ENCODE measurements at regions not wholly inside any gene's neighbourhood (a gene's known extent, or its start where the extent isn't known, plus 50 kb on each side); places are given as distances from the start of the nearest gene placed in this dataset.
A peak's percentile ranks its signal among the peaks of the same experiment; 100 is the strongest.

GRCh38 chr15:66850996-66851310, 148.9 kb downstream of the SMAD6 start:
- Histone ChIP-seq H3K9me3 (ENCODE audit: control insufficient read depth, low read length) (no peaks in the 10 kb centered on the region), H3K4me3 (ENCODE audit: low read length in 2 of 2) (no peak overlapping the region), H3K27me3 (ENCODE audit: control insufficient read depth in 1 of 2, insufficient read depth in 2 of 2, low read length in 1 of 2) (no peaks in the 10 kb centered on the region), H3K36me3 (ENCODE audit: control insufficient read depth in 1 of 2, insufficient read depth in 2 of 2, low read length in 1 of 2) (no peaks in the 10 kb centered on the region), H3K27ac (ENCODE audit: low read depth in 1 of 2, low read length in 2 of 2) (peak overlapping the region in 1 of 2 donors; percentile 90), H3K4me1 (ENCODE audit: control insufficient read depth in 1 of 2, insufficient read depth in 2 of 2, low read length in 2 of 2) (no peaks in the 10 kb centered on the region)
- DNase-seq (no peak), ATAC-seq (ENCODE audit: low FRiP score) (no peak)
- intact Hi-C loops (cut with DNase I): loop anchor here (1.0 to 5.0 kb wide), 6 partner anchors 76 to 249 kb away; partner anchors contain the start of gene SMAD6 (in 1 of the 2)
- WGBS, 2 donors: 3 to 4% methylated on average over 6 of the region's 6 CpGs

GRCh38 chr15:66851311-66852063, 149.5 kb downstream of the SMAD6 start:
- H3K36me3 ChIP-seq (ENCODE audit: control insufficient read depth in 1 of 2, insufficient read depth in 2 of 2, low read length in 1 of 2): no peaks in the 10 kb centered on the region
- no peaks in the 10 kb centered on the region for H3K4me1 ChIP-seq (ENCODE audit: control insufficient read depth in 1 of 2, insufficient read depth in 2 of 2, low read length in 2 of 2)
- H3K4me3 ChIP-seq (ENCODE audit: low read length in 2 of 2): no peak overlapping the region
- 7 to 9% methylated on average over 25 to 26 of the region's 26 CpGs for WGBS, 2 donors
- H3K27me3 ChIP-seq (ENCODE audit: control insufficient read depth in 1 of 2, insufficient read depth in 2 of 2, low read length in 1 of 2): no peaks in the 10 kb centered on the region
- intact Hi-C loops (cut with DNase I): loop anchor here (1.0 to 5.0 kb wide), 7 partner anchors 77 to 249 kb away; partner anchors contain the start of gene SMAD6 (in 1 of the 2)
- peak; percentile 91 to 96 for DNase-seq
- peak overlapping the region; percentile 37 to 71 for H3K27ac ChIP-seq (ENCODE audit: low read depth in 1 of 2, low read length in 2 of 2)
- H3K9me3 ChIP-seq (ENCODE audit: control insufficient read depth, low read length): no peaks in the 10 kb centered on the region
- peak; percentile 94 for ATAC-seq (ENCODE audit: low FRiP score)

DNA sequence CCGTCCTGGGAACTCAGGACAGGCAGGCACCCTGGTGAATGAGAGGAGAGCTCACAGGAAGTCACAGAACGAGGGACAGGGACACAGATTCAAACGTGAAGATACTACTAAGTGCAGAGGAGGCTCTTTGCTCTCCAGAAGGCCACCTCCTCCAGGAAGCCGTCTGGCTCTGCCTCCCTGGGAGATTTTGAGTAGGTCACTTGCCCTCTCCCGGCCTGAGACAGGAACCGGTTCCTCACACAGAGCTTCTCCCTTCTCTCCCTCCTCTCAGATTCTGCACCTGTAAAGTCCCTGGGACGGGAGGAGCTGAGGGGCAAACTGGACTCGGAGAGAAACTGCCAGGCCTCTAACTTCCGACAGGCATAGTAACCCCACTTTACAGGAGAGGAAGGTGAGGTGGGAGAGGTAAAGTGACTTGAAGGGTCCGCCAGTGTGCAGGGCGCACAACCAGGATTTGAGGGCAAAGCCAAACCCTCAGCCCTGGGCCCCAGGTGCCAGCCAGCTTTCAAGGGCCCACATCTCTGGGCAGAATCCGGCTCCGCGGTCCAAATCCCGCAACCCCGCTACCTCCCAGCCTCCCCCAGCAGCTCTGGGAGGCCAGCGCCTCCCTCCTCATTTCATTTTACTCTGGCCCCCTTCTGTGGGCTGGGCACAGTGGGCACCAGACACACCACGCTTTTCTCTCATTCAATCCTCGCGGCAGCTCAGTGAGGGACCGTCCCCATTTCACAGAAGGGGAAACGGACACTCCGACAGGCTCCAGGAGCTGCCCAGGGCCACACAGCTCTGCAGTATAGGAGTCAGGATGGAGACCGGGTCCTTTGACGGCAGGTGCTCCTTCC, 150.2 kb downstream of the SMAD6 start:
- Histone ChIP-seq H3K27me3 (ENCODE audit: control insufficient read depth in 1 of 2, insufficient read depth in 2 of 2, low read length in 1 of 2) (no peaks in the 10 kb centered on the region), H3K36me3 (ENCODE audit: control insufficient read depth in 1 of 2, insufficient read depth in 2 of 2, low read length in 1 of 2) (no peaks in the 10 kb centered on the region), H3K4me1 (ENCODE audit: control insufficient read depth in 1 of 2, insufficient read depth in 2 of 2, low read length in 2 of 2) (no peaks in the 10 kb centered on the region), H3K9me3 (ENCODE audit: control insufficient read depth, low read length) (no peaks in the 10 kb centered on the region), H3K4me3 (ENCODE audit: low read length in 2 of 2) (no peak overlapping the region), H3K27ac (ENCODE audit: low read depth in 1 of 2, low read length in 2 of 2) (peak overlapping the region; percentile 37 to 39)
- no peak for DNase-seq
- intact Hi-C loops (cut with DNase I): loop anchor here (2.0 to 5.0 kb wide), 4 partner anchors 150 to 250 kb away; partner anchors contain the start of gene SMAD6 (in 1 of the 2)
- ATAC-seq (ENCODE audit: low FRiP score): no peak
- 91% methylated on average over 25 of the region's 25 CpGs for WGBS, 2 donors

DNA sequence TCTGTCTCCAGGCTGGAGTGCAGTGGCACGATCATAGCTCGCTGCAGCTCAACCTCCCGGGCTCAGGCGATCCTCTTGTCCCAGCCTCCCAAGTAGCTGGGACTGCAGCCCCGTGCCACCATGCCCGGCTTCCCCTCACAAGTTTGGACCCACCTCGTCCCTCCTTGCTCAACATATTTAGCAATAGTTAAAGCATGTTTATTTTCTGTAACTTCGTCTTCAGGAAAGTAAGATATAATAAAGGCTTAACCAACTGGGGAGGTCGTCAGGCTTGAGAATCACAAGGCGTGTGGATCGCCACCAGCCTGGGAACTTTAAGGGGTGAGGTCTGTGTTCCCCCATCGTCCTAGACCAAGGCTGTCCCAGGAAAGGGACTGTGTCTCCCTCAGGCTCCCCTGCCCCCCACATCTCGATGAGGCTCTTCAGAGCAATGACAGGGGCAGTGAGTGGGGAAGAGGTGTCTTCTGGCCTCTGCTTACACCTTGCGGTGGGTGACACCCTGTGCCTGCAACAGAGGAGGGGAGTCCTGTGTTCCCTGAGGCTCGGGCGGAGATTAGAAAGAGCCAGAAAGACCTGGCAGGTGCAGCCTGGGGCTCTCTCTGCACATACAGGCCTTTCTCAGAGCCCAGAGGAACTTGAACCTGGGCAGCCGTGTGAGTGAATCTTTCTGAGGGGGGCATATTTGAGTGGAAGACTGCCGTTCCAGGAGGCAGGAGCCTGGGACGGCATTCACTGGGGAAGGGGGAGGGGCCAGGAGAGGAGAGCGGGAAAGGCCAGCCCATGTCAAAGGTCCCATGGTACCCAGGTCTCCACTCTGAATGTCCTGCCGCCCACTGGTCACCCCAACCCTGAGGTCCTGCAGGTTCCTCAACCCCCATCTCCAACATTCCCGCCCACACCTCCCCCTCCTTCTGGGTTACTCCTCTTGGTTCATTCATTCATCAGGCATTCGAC, 152.3 kb downstream of the SMAD6 start:
- no peak for DNase-seq
- Histone ChIP-seq H3K4me3 (ENCODE audit: low read length in 2 of 2) (no peak overlapping the region), H3K27ac (ENCODE audit: low read depth in 1 of 2, low read length in 2 of 2) (no peak overlapping the region), H3K9me3 (ENCODE audit: control insufficient read depth, low read length) (no peaks in the 10 kb centered on the region), H3K4me1 (ENCODE audit: control insufficient read depth in 1 of 2, insufficient read depth in 2 of 2, low read length in 2 of 2) (no peaks in the 10 kb centered on the region), H3K27me3 (ENCODE audit: control insufficient read depth in 1 of 2, insufficient read depth in 2 of 2, low read length in 1 of 2) (no peaks in the 10 kb centered on the region), H3K36me3 (ENCODE audit: control insufficient read depth in 1 of 2, insufficient read depth in 2 of 2, low read length in 1 of 2) (no peaks in the 10 kb centered on the region)
- intact Hi-C loops (cut with DNase I): loop anchor here in 1 of 2 donors (5.0 kb wide), 3 partner anchors 152 to 252 kb away; partner anchors contain the start of gene SMAD6
- ATAC-seq (ENCODE audit: low FRiP score): no peak
- 85 to 89% methylated on average over 22 to 23 of the region's 23 CpGs for WGBS, 2 donors

- H3K36me3 ChIP-seq (ENCODE audit: control insufficient read depth in 1 of 2, insufficient read depth in 2 of 2, low read length in 1 of 2): no peaks in the 10 kb centered on the region
- no peaks in the 10 kb centered on the region for H3K4me1 ChIP-seq (ENCODE audit: control insufficient read depth in 1 of 2, insufficient read depth in 2 of 2, low read length in 2 of 2)
- H3K27ac ChIP-seq (ENCODE audit: low read depth in 1 of 2, low read length in 2 of 2): no peak overlapping the region
- no peak overlapping the region for H3K4me3 ChIP-seq (ENCODE audit: low read length in 2 of 2)
- DNase-seq: no peak
- WGBS, 2 donors: 55 to 69% methylated on average over 1 of the region's 1 CpG
- intact Hi-C loops (cut with DNase I): no loop called here
- no peaks in the 10 kb centered on the region for H3K27me3 ChIP-seq (ENCODE audit: control insufficient read depth in 1 of 2, insufficient read depth in 2 of 2, low read length in 1 of 2)
- ATAC-seq (ENCODE audit: low FRiP score): no peak
- no peaks in the 10 kb centered on the region for H3K9me3 ChIP-seq (ENCODE audit: control insufficient read depth, low read length)
Observed at GRCh38 chr15:66855041-66855440, 153.0 kb downstream of the SMAD6 start.

GRCh38 chr15:66857694-66858093, 155.7 kb downstream of the SMAD6 start:
- Histone ChIP-seq H3K9me3 (ENCODE audit: control insufficient read depth, low read length) (no peaks in the 10 kb centered on the region), H3K4me1 (ENCODE audit: control insufficient read depth in 1 of 2, insufficient read depth in 2 of 2, low read length in 2 of 2) (no peaks in the 10 kb centered on the region), H3K36me3 (ENCODE audit: control insufficient read depth in 1 of 2, insufficient read depth in 2 of 2, low read length in 1 of 2) (no peaks in the 10 kb centered on the region), H3K4me3 (ENCODE audit: low read length in 2 of 2) (no peak overlapping the region), H3K27ac (ENCODE audit: low read depth in 1 of 2, low read length in 2 of 2) (no peak overlapping the region), H3K27me3 (ENCODE audit: control insufficient read depth in 1 of 2, insufficient read depth in 2 of 2, low read length in 1 of 2) (no peaks in the 10 kb centered on the region)
- intact Hi-C loops (cut with DNase I): no loop called here
- ATAC-seq (ENCODE audit: low FRiP score) (no peak), DNase-seq (no peak)

GRCh38 chr15:66858423-66859207, 156.6 kb downstream of the SMAD6 start:
- 73% methylated on average over 7 of the region's 7 CpGs for WGBS, 2 donors
- Histone ChIP-seq H3K9me3 (ENCODE audit: control insufficient read depth, low read length) (no peaks in the 10 kb centered on the region), H3K27me3 (ENCODE audit: control insufficient read depth in 1 of 2, insufficient read depth in 2 of 2, low read length in 1 of 2) (no peaks in the 10 kb centered on the region), H3K4me1 (ENCODE audit: control insufficient read depth in 1 of 2, insufficient read depth in 2 of 2, low read length in 2 of 2) (no peaks in the 10 kb centered on the region), H3K36me3 (ENCODE audit: control insufficient read depth in 1 of 2, insufficient read depth in 2 of 2, low read length in 1 of 2) (no peaks in the 10 kb centered on the region), H3K4me3 (ENCODE audit: low read length in 2 of 2) (no peak overlapping the region), H3K27ac (ENCODE audit: low read depth in 1 of 2, low read length in 2 of 2) (no peak overlapping the region)
- intact Hi-C loops (cut with DNase I): no loop called here
- ATAC-seq (ENCODE audit: low FRiP score): no peak
- DNase-seq: no peak

Measured in aorta (tissue), 5 donors.